ENCODE measurements at regions not wholly inside any gene's neighbourhood (a gene's known extent, or its start where the extent isn't known, plus 50 kb on each side); places are given as distances from the start of the nearest gene placed in this dataset.
"Not testable (repeated sequence)": the region's sequence is repeated elsewhere in the genome, so short reads cannot be mapped to it uniquely, and the experiment has no call there.

DNA sequence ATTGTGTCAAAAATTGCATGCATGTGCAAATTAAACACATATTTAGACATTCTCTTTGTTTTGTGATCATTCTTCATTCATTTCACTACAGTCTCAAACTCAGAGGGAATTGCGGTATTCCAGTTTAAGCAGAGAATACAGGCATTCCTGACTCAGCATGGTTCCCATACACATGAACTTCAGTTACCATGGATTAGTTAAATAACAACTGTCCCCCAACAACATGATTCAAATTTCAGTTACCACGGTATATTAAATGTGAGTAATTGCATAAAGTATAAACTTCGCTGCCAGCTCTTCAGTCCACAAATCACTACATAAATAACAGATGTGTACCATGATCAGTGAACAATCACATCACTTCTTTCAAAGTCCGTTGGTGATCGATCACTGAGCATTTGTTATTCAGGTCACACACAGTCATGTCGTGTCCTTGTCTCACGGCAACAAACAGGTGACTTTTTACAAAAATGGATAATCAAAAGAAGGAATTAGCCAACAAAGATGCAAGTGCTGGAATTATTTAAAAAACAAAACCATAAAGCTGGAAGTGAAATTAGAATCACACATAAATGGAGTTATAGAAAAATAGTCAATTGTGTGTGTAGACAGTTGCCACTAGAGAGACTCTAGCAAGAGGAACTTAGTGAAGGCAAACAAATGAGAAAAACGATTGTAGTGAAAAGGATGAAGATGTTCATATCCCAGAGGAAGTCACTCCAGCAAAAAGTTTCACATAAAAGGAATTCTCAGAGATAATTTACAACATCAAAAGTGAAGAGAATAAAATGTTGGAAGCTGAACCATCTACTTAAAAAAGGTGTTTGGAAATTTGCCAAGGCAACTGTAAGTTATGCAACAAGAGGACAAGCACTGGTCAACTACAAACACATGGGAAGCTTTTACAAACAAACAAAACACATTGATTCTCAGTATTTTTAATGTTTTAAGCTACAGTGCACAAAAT, 138.6 kb upstream of the SMARCAD1 start:
- no peak overlapping the region for H2AFZ ChIP-seq (ENCODE audit: low read length)
- H3K27ac ChIP-seq (ENCODE audit: low read depth, low read length, poor library complexity, severe bottlenecking) = no peak overlapping the region
- no peaks in the 10 kb centered on the region for H3F3A ChIP-seq (ENCODE audit: insufficient read depth, low read length)
- H3K9me2 ChIP-seq (ENCODE audit: low read depth, low read length) = no peaks in the 10 kb centered on the region
- no peaks in the 10 kb centered on the region for H4K20me1 ChIP-seq (ENCODE audit: insufficient read depth, low read length)
- H3K36me3 ChIP-seq (ENCODE audit: insufficient read depth, low read length) = no peaks in the 10 kb centered on the region
- H3K4me1 ChIP-seq (ENCODE audit: insufficient read depth, low read length, severe bottlenecking) = no peaks in the 10 kb centered on the region
- no peaks in the 10 kb centered on the region for H3K79me2 ChIP-seq (ENCODE audit: insufficient read depth, low read length)
- H3K4me2 ChIP-seq (ENCODE audit: low read length) = no peak overlapping the region
- H3K27me3 ChIP-seq (ENCODE audit: insufficient read depth, low read length) = no peaks in the 10 kb centered on the region
- no peaks in the 10 kb centered on the region for H3K9me3 ChIP-seq (ENCODE audit: low read length)
- H3K9ac ChIP-seq (ENCODE audit: low read length) = no peak overlapping the region
- H3K4me3 ChIP-seq (ENCODE audit: low read depth, low read length, poor library complexity, severe bottlenecking) = no peak overlapping the region
- TF ChIP-seq EZH2 (IDR thresholded peaks at IDR 0.05; ENCODE audit: borderline replicate concordance, low read length) = no peak
- TF ChIP-seq, protein P1, sequence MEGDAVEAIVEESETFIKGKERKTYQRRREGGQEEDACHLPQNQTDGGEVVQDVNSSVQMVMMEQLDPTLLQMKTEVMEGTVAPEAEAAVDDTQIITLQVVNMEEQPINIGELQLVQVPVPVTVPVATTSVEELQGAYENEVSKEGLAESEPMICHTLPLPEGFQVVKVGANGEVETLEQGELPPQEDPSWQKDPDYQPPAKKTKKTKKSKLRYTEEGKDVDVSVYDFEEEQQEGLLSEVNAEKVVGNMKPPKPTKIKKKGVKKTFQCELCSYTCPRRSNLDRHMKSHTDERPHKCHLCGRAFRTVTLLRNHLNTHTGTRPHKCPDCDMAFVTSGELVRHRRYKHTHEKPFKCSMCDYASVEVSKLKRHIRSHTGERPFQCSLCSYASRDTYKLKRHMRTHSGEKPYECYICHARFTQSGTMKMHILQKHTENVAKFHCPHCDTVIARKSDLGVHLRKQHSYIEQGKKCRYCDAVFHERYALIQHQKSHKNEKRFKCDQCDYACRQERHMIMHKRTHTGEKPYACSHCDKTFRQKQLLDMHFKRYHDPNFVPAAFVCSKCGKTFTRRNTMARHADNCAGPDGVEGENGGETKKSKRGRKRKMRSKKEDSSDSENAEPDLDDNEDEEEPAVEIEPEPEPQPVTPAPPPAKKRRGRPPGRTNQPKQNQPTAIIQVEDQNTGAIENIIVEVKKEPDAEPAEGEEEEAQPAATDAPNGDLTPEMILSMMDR (IDR thresholded peaks at IDR 0.05; ENCODE audit: low read length) = no peak

DNA sequence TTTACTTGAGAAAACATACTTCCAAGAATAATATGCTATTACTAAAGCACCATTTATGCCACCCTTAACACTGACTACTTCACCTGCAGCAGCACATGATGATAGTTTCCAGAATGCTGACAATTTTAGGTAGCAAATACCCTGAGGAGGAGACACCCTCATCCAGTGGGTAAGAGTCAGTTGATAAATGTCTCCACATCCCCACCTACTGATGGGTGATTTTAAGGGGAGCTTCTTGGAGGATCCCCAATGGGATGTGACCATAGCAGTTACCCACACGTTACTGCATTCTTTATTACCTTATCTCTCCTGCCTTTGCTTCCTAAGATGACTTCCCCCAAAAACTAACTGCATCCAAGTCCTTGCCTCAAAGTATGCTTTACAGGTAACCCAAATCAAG, 131.2 kb upstream of the SMARCAD1 start:
- Histone ChIP-seq H3K9me2 (ENCODE audit: low read depth, low read length) (no peaks in the 10 kb centered on the region), H3K27me3 (ENCODE audit: insufficient read depth, low read length) (no peaks in the 10 kb centered on the region), H3K4me3 (ENCODE audit: low read depth, low read length, poor library complexity, severe bottlenecking) (no peak overlapping the region), H3K9me3 (ENCODE audit: low read length) (no peaks in the 10 kb centered on the region), H2AFZ (ENCODE audit: low read length) (no peak overlapping the region), H3F3A (ENCODE audit: insufficient read depth, low read length) (no peaks in the 10 kb centered on the region), H3K4me1 (ENCODE audit: insufficient read depth, low read length, severe bottlenecking) (peaks cover 6% of the 10 kb centered on the region), H3K79me2 (ENCODE audit: insufficient read depth, low read length) (no peaks in the 10 kb centered on the region), H3K4me2 (ENCODE audit: low read length) (no peak overlapping the region), H3K36me3 (ENCODE audit: insufficient read depth, low read length) (no peaks in the 10 kb centered on the region), H3K9ac (ENCODE audit: low read length) (no peak overlapping the region), H4K20me1 (ENCODE audit: insufficient read depth, low read length) (no peaks in the 10 kb centered on the region), H3K27ac (ENCODE audit: low read depth, low read length, poor library complexity, severe bottlenecking) (no peak overlapping the region)
- TF ChIP-seq, protein P1 (IDR thresholded peaks at IDR 0.05; ENCODE audit: low read length) = peak; percentile 26; the same call in 1 of the 2 replicates
- no peak for TF ChIP-seq EZH2 (IDR thresholded peaks at IDR 0.05; ENCODE audit: borderline replicate concordance, low read length)

DNA sequence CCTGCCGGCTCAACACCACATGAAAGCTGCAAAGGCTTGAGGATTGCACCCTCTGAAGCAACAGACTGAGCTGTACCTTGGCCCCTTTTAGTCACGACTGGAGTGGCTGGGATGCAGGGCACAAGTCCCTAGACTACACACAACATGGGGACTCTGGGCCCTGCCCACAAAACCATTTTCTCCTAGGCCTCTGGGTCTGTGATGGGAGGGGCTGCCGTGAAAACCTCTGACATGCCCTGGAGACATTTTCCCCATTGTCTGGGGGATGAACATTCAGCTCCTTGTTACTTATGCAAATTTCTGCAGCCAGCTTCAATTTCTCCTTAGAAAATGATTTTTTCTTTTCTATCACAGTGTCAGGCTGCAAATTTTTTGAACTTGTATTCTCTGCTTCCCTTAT, 123.5 kb upstream of the SMARCAD1 start:
- Histone ChIP-seq H3K79me2 (ENCODE audit: insufficient read depth, low read length) (no peaks in the 10 kb centered on the region), H2AFZ (ENCODE audit: low read length) (no peak overlapping the region), H3K27me3 (ENCODE audit: insufficient read depth, low read length) (no peaks in the 10 kb centered on the region), H3K9me2 (ENCODE audit: low read depth, low read length) (no peaks in the 10 kb centered on the region), H3K36me3 (ENCODE audit: insufficient read depth, low read length) (no peaks in the 10 kb centered on the region), H3K4me3 (ENCODE audit: low read depth, low read length, poor library complexity, severe bottlenecking) (no peak overlapping the region), H4K20me1 (ENCODE audit: insufficient read depth, low read length) (no peaks in the 10 kb centered on the region), H3K27ac (ENCODE audit: low read depth, low read length, poor library complexity, severe bottlenecking) (no peak overlapping the region), H3K4me1 (ENCODE audit: insufficient read depth, low read length, severe bottlenecking) (no peaks in the 10 kb centered on the region), H3K4me2 (ENCODE audit: low read length) (no peak overlapping the region), H3K9me3 (ENCODE audit: low read length) (no peaks in the 10 kb centered on the region), H3K9ac (ENCODE audit: low read length) (no peak overlapping the region), H3F3A (ENCODE audit: insufficient read depth, low read length) (no peaks in the 10 kb centered on the region)
- TF ChIP-seq EZH2 (IDR thresholded peaks at IDR 0.05; ENCODE audit: borderline replicate concordance, low read length) = no peak
- TF ChIP-seq, protein P1 (IDR thresholded peaks at IDR 0.05; ENCODE audit: low read length) = no peak

DNA sequence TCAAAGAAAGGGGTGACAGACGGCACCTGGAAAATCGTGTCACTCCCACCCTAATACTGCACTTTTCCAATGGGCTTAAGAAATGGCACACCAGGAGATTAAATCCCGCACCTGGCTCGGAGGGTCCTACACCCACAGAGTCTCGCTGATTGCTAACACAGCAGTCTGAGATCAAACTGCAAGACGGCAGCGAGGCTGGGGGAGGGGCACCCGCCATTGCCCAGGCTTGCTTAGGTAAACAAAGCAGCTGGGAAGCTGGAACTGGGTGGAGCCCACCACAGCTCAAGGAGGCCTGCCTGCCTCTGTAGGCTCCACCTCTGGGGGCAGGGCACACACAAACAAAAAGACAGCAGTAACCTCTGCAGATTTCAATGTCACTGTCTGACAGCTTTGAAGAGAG, 108.5 kb upstream of the SMARCAD1 start:
- H3K27me3 ChIP-seq (ENCODE audit: insufficient read depth, low read length); H3K9me2 ChIP-seq (ENCODE audit: low read depth, low read length); H3F3A ChIP-seq (ENCODE audit: insufficient read depth, low read length); H3K4me1 ChIP-seq (ENCODE audit: insufficient read depth, low read length, severe bottlenecking); H3K9me3 ChIP-seq (ENCODE audit: low read length); H3K4me3 ChIP-seq (ENCODE audit: low read depth, low read length, poor library complexity, severe bottlenecking); H3K4me2 ChIP-seq (ENCODE audit: low read length); H2AFZ ChIP-seq (ENCODE audit: low read length); H3K79me2 ChIP-seq (ENCODE audit: insufficient read depth, low read length); H4K20me1 ChIP-seq (ENCODE audit: insufficient read depth, low read length); H3K36me3 ChIP-seq (ENCODE audit: insufficient read depth, low read length); H3K27ac ChIP-seq (ENCODE audit: low read depth, low read length, poor library complexity, severe bottlenecking); H3K9ac ChIP-seq (ENCODE audit: low read length): not testable (repeated sequence)

Measured in OCI-LY1 (cell line).